ENCODE measurements at regions not wholly inside any gene's neighbourhood (a gene's known extent, or its start where the extent isn't known, plus 50 kb on each side); places are given as distances from the start of the nearest gene placed in this dataset.

DNA sequence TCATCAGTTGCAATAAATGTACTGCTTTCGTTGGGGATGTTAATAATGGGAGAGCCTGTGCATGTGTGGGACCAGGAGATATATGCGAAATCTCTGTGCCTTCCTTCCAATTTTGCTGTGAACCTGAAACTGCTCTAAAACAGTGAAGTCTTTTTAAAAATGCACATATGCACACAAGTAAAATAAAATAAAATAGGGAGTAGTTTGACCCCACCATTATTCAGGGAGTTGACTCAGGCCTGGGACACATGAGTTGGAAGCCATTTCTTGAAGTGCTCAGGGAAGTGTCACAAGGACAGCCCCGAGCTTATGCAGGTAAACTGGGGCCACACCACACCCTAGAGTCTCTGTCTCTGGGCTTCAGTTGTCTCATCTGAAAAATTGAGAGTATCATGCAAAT lies 183.1 kb upstream of the POU2AF2 start:
- no peak overlapping the region for H3K4me3 Mint-ChIP-seq (ENCODE audit: low read depth, unreplicated experiment)
- intact Hi-C loops (cut with micrococcal nuclease; ENCODE audit: unreplicated experiment): no loop called here
- no peak for DNase-seq
- no TSS peak for BruUV-seq (replicated peaks)
- peaks cover 2% of the 10 kb centered on the region for H3K9me3 Mint-ChIP-seq (ENCODE audit: low read depth, unreplicated experiment)
- TF ChIP-seq, protein P1, sequence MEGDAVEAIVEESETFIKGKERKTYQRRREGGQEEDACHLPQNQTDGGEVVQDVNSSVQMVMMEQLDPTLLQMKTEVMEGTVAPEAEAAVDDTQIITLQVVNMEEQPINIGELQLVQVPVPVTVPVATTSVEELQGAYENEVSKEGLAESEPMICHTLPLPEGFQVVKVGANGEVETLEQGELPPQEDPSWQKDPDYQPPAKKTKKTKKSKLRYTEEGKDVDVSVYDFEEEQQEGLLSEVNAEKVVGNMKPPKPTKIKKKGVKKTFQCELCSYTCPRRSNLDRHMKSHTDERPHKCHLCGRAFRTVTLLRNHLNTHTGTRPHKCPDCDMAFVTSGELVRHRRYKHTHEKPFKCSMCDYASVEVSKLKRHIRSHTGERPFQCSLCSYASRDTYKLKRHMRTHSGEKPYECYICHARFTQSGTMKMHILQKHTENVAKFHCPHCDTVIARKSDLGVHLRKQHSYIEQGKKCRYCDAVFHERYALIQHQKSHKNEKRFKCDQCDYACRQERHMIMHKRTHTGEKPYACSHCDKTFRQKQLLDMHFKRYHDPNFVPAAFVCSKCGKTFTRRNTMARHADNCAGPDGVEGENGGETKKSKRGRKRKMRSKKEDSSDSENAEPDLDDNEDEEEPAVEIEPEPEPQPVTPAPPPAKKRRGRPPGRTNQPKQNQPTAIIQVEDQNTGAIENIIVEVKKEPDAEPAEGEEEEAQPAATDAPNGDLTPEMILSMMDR (IDR thresholded peaks at IDR 0.05; ENCODE audit: unreplicated experiment): no peak
- H3K27me3 Mint-ChIP-seq (ENCODE audit: unreplicated experiment): no peaks in the 10 kb centered on the region
- H3K36me3 Mint-ChIP-seq (ENCODE audit: insufficient read depth, unreplicated experiment): no peaks in the 10 kb centered on the region
- CTCF ChIA-PET: no interaction called here
- no peak overlapping the region for H3K27ac Mint-ChIP-seq (ENCODE audit: unreplicated experiment)
- H3K4me1 Mint-ChIP-seq (ENCODE audit: low read depth, unreplicated experiment): no peaks in the 10 kb centered on the region

DNA sequence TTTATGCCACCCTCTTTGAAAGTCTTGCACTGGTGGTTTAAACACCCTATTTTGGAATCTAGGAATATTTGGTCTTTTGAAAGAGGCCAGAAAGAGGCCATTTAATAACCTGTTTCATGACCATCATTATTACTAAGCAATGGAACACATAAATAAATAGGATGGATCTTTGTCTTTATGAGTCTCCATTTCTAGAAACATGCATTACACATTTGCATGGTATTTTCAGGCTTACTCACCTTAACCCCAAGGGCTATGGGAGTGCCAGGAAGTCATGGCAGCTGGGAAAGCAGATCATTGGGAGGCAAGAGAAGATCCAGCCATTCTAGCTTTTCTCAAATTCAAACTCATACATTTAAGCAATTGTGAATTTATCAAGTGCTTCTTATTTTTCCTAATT lies 185.8 kb upstream of the POU2AF2 start:
- Mint-ChIP-seq H3K27ac (ENCODE audit: unreplicated experiment) (no peak overlapping the region), H3K9me3 (ENCODE audit: low read depth, unreplicated experiment) (peaks cover 2% of the 10 kb centered on the region), H3K27me3 (ENCODE audit: unreplicated experiment) (no peaks in the 10 kb centered on the region), H3K36me3 (ENCODE audit: insufficient read depth, unreplicated experiment) (no peaks in the 10 kb centered on the region), H3K4me3 (ENCODE audit: low read depth, unreplicated experiment) (no peak overlapping the region), H3K4me1 (ENCODE audit: low read depth, unreplicated experiment) (no peaks in the 10 kb centered on the region)
- DNase-seq: no peak
- BruUV-seq (replicated peaks): no TSS peak
- intact Hi-C loops (cut with micrococcal nuclease; ENCODE audit: unreplicated experiment): no loop called here
- CTCF ChIA-PET: no interaction called here
- TF ChIP-seq, protein P1 (IDR thresholded peaks at IDR 0.05; ENCODE audit: unreplicated experiment): no peak

DNA sequence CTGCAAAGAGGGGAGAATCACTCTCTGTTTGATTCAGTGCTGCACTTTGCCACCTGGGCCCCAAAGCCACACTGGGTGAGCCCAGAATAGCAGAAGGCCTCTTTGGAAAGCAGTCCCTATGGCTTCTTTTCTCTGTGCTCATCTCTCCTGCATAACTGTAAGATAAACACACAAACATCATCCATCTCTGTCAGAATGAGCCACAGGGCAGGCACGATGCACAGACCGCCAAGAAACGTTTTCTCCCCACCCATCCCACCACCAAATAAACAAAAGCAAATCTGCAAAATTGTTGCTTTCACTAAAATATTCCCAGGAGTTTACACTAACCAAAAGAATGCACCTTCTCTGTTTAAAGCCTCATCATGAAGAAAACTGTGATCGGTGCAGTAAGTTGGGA lies 196.4 kb upstream of the POU2AF2 start:
- no peaks in the 10 kb centered on the region for H3K4me1 Mint-ChIP-seq (ENCODE audit: low read depth, unreplicated experiment)
- intact Hi-C loops (cut with micrococcal nuclease; ENCODE audit: unreplicated experiment): no loop called here
- BruUV-seq (replicated peaks): no TSS peak

DNA sequence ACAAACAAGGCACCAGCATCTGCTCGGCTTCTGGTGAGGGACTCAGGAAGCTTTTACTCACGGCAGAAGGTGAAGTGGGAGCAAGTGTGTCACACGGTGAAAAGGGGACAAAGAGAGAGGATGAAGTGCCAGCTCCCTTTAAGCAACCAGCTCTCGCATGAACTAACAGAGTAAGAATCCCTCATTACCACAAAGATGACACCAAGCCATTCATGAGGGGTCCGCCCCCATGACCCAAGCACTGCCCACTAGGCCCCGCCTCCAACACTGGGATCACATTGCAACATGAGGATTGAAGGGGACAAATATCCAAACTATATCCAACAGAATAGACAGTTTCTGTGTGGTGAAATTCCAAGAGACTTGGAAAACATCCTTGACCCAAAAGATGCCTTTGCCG lies 198.2 kb upstream of the POU2AF2 start:
- intact Hi-C loops (cut with micrococcal nuclease; ENCODE audit: unreplicated experiment): no loop called here
- CTCF ChIA-PET: no interaction called here
- H3K27me3 Mint-ChIP-seq (ENCODE audit: unreplicated experiment): no peaks in the 10 kb centered on the region
- DNase-seq: no peak
- no peaks in the 10 kb centered on the region for H3K9me3 Mint-ChIP-seq (ENCODE audit: low read depth, unreplicated experiment)
- no peaks in the 10 kb centered on the region for H3K36me3 Mint-ChIP-seq (ENCODE audit: insufficient read depth, unreplicated experiment)
- no TSS peak for BruUV-seq (replicated peaks)
- H3K27ac Mint-ChIP-seq (ENCODE audit: unreplicated experiment): no peak overlapping the region
- TF ChIP-seq, protein P1 (IDR thresholded peaks at IDR 0.05; ENCODE audit: unreplicated experiment): no peak
- no peak overlapping the region for H3K4me3 Mint-ChIP-seq (ENCODE audit: low read depth, unreplicated experiment)
- no peaks in the 10 kb centered on the region for H3K4me1 Mint-ChIP-seq (ENCODE audit: low read depth, unreplicated experiment)

More for the DNA sequence above, 196.4 kb upstream of the POU2AF2 start:
- DNase-seq: no peak
- no peaks in the 10 kb centered on the region for H3K9me3 Mint-ChIP-seq (ENCODE audit: low read depth, unreplicated experiment)
- no peaks in the 10 kb centered on the region for H3K27me3 Mint-ChIP-seq (ENCODE audit: unreplicated experiment)
- H3K27ac Mint-ChIP-seq (ENCODE audit: unreplicated experiment): no peak overlapping the region
- H3K36me3 Mint-ChIP-seq (ENCODE audit: insufficient read depth, unreplicated experiment): no peaks in the 10 kb centered on the region
- H3K4me3 Mint-ChIP-seq (ENCODE audit: low read depth, unreplicated experiment): no peak overlapping the region
- CTCF ChIA-PET: no interaction called here
- TF ChIP-seq, protein P1 (IDR thresholded peaks at IDR 0.05; ENCODE audit: unreplicated experiment): no peak

DNA sequence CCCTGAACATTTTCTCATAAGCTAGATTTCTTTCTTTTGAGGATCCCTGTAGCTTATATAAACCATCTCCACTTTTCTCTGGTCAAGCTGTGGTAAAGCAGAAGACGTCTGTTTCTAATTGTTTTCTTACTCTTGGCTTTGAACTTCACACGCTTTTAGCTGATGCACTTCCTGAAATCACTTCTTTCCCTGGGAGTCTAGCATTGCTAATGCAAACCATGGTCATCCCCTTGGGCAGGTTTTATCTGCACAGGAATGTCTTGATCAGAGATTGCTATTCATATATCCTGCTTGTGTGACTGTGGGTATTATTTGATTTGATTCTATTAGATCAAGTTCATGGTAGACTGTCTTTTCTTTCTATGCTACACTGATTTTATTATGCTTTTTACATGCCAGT lies 199.2 kb upstream of the POU2AF2 start:
- Mint-ChIP-seq H3K9me3 (ENCODE audit: low read depth, unreplicated experiment) (no peaks in the 10 kb centered on the region), H3K4me3 (ENCODE audit: low read depth, unreplicated experiment) (no peak overlapping the region), H3K27ac (ENCODE audit: unreplicated experiment) (no peak overlapping the region), H3K4me1 (ENCODE audit: low read depth, unreplicated experiment) (no peaks in the 10 kb centered on the region), H3K27me3 (ENCODE audit: unreplicated experiment) (no peaks in the 10 kb centered on the region), H3K36me3 (ENCODE audit: insufficient read depth, unreplicated experiment) (no peaks in the 10 kb centered on the region)
- TF ChIP-seq, protein P1 (IDR thresholded peaks at IDR 0.05; ENCODE audit: unreplicated experiment): no peak
- BruUV-seq (replicated peaks): no TSS peak
- intact Hi-C loops (cut with micrococcal nuclease; ENCODE audit: unreplicated experiment): no loop called here
- CTCF ChIA-PET: no interaction called here
- DNase-seq: no peak

All from Calu3 (cell line).